H1 (cell line): ENCODE measurements at regions not wholly inside any gene's neighbourhood (a gene's known extent, or its start where the extent isn't known, plus 50 kb on each side); places are given as distances from the start of the nearest gene placed in this dataset.

Source experiments
- CTCF ChIA-PET: fragments of 300-600 bp; sonication (Branson Sonifier 250); formaldehyde crosslinking; loops from one replicate; lab custom pipeline; 2021; ENCODE audit not compliant: partially characterized antibody; lab: Charles Lee
- POLR2A ChIA-PET: fragments of 300-600 bp; sonication (Branson Sonifier 250); formaldehyde crosslinking; loops from one replicate; lab custom pipeline; 2021; ENCODE audit warnings: inconsistent platforms; ENCODE audit not compliant: partially characterized antibody; lab: Charles Lee
- DNase-seq, 2 experiments: peaks; one replicate each; pipeline versions ENCODE4 v3.0.0 to v3.0.0-alpha.2; 2010 to 2022; ENCODE audit warnings: low spot score in 2 of 2, low read depth in 1 of 2, mixed read lengths in 1 of 2
- FAIRE-seq: peaks from 2 replicates; lab custom pipeline; 2011; peaks lifted over from hg19 to GRCh38; lab: Jason Lieb, UNC
- H2AFZ ChIP-seq: 2 replicates; pipeline ENCODE4 v1.8.1; 2012; ENCODE audit warnings: low read length, inconsistent platforms
- H2AK5ac ChIP-seq: 2 replicates; pipeline ENCODE4 v1.6.1; 2013; ENCODE audit warnings: low read depth, low read length
- H2BK120ac ChIP-seq: replicated peaks from 2 replicates; pipeline ENCODE3; 2013; ENCODE audit warnings: low read depth, low read length, inconsistent platforms
- H2BK12ac ChIP-seq: 2 replicates; pipeline ENCODE4 v1.6.1; 2013; ENCODE audit warnings: low read depth, low read length
- H2BK15ac ChIP-seq: 2 replicates; pipeline ENCODE4 v1.6.1; 2013; ENCODE audit warnings: low read length
- H2BK20ac ChIP-seq: 2 replicates; pipeline ENCODE4 v1.6.1; 2013; ENCODE audit warnings: low read length
- H2BK5ac ChIP-seq: 2 replicates; pipeline ENCODE4 v1.6.1; 2013; ENCODE audit warnings: low read depth, low read length
- H3K14ac ChIP-seq: 2 replicates; pipeline ENCODE4 v1.6.1; 2013; ENCODE audit warnings: inconsistent platforms; ENCODE audit not compliant: insufficient read length
- H3K18ac ChIP-seq: 2 replicates; pipeline ENCODE4 v1.6.1; 2013; ENCODE audit warnings: low read length; ENCODE audit errors: extremely low read depth
- H3K23ac ChIP-seq: 2 replicates; pipeline ENCODE4 v1.6.1; 2013; ENCODE audit warnings: inconsistent platforms; ENCODE audit not compliant: insufficient read length
- H3K23me2 ChIP-seq: 2 replicates; pipeline ENCODE4 v1.6.1; 2013; ENCODE audit warnings: low read depth, low read length
- H3K27ac ChIP-seq: 2 replicates; pipeline ENCODE4 v1.6.1; 2011; ENCODE audit warnings: low read depth, low read length, inconsistent platforms
- H3K27me3 ChIP-seq, 4 experiments: replicated peaks in 1 of 4; 1 replicate in 1 of 4; 2 replicates in 3 of 4; pipeline versions ENCODE4 v1.6.1 to v1.8.1; 2011 to 2013; ENCODE audit warnings: low read length in 3 of 4, mild to moderate bottlenecking in 3 of 4, inconsistent platforms in 2 of 4, mixed read lengths in 2 of 4, moderate library complexity in 1 of 4; ENCODE audit not compliant: control insufficient read depth in 3 of 4, insufficient read depth in 3 of 4; ENCODE audit errors: extremely low read depth in 1 of 4
- H3K36me3 ChIP-seq, 4 experiments: 2 replicates each; pipeline versions ENCODE4 v1.6.1 to v1.8.1; 2011 to 2013; ENCODE audit warnings: mild to moderate bottlenecking in 4 of 4, low read length in 3 of 4, moderate library complexity in 2 of 4, control low read depth in 1 of 4, inconsistent platforms in 1 of 4; ENCODE audit not compliant: insufficient read depth in 4 of 4, control insufficient read depth in 2 of 4
- H3K4ac ChIP-seq: replicated peaks from 2 replicates; pipeline ENCODE3; 2013; ENCODE audit warnings: low read length, low read depth, mixed read lengths, inconsistent platforms; ENCODE audit not compliant: insufficient read length
- H3K4me1 ChIP-seq, 4 experiments: replicated peaks in 1 of 4; 1 replicate in 1 of 4; 2 replicates in 3 of 4; pipeline versions ENCODE4 v1.6.1 to v1.8.1; 2011 to 2013; ENCODE audit warnings: low read length in 3 of 4, inconsistent platforms in 2 of 4, mixed read lengths in 1 of 4; ENCODE audit not compliant: insufficient read depth in 4 of 4, control insufficient read depth in 3 of 4
- H3K4me2 ChIP-seq, 2 experiments: 2 replicates each; pipeline versions ENCODE4 v1.6.1 to v1.8.1; 2011 to 2013; ENCODE audit warnings: low read depth in 2 of 2, low read length in 2 of 2, control low read depth in 1 of 2, inconsistent platforms in 1 of 2, mild to moderate bottlenecking in 1 of 2; ENCODE audit not compliant: insufficient read depth in 1 of 2
- H3K4me3 ChIP-seq, 4 experiments: fragments of 200-600, 300-600 bp in 1 of 4; sonication (generic), shearing (Covaris generic), sonication (Bioruptor Twin) in 1 of 4; 2 replicates each; pipeline versions ENCODE4 v1.5.1 to v1.8.1; 2011 to 2016; ENCODE audit warnings: low read length in 4 of 4, low read depth in 3 of 4, control low read depth in 2 of 4, inconsistent platforms in 2 of 4, mild to moderate bottlenecking in 2 of 4, mixed read lengths in 1 of 4, moderate library complexity in 1 of 4; ENCODE audit not compliant: insufficient read depth in 2 of 4; ENCODE audit errors: extremely low read depth in 1 of 4
- H3K56ac ChIP-seq: replicated peaks from 2 replicates; pipeline ENCODE3; 2013; ENCODE audit warnings: low read depth, mild to moderate bottlenecking, mixed read lengths, low read length, inconsistent platforms; ENCODE audit not compliant: insufficient read length
- H3K79me1 ChIP-seq: 2 replicates; pipeline ENCODE4 v1.6.1; 2013; ENCODE audit warnings: low read depth, low read length, control low read depth
- H3K79me2 ChIP-seq, 2 experiments: 2 replicates each; pipeline versions ENCODE4 v1.6.1 to v1.8.1; 2012 to 2013; ENCODE audit warnings: low read length in 2 of 2, mild to moderate bottlenecking in 2 of 2, inconsistent platforms in 1 of 2; ENCODE audit not compliant: insufficient read depth in 2 of 2, control insufficient read depth in 1 of 2
- H3K9ac ChIP-seq, 4 experiments: replicated peaks in 1 of 4; 1 replicate in 1 of 4; 2 replicates in 3 of 4; pipeline versions ENCODE4 v1.6.1 to v1.8.1; 2011 to 2013; ENCODE audit warnings: low read depth in 3 of 4, low read length in 3 of 4, control low read depth in 2 of 4, mild to moderate bottlenecking in 2 of 4, moderate library complexity in 2 of 4, inconsistent platforms in 1 of 4; ENCODE audit errors: extremely low read depth in 1 of 4
- H3K9me3 ChIP-seq, 2 experiments: 2 replicates each; pipeline versions ENCODE4 v1.6.1 to v1.8.1; 2012 to 2013; ENCODE audit warnings: mild to moderate bottlenecking in 2 of 2, moderate library complexity in 2 of 2, control low read depth in 1 of 2, inconsistent platforms in 1 of 2, low read depth in 1 of 2, low read length in 1 of 2, mixed read lengths in 1 of 2; ENCODE audit not compliant: insufficient read depth in 2 of 2
- H4K20me1 ChIP-seq, 2 experiments: replicated peaks in 1 of 2; 2 replicates each; pipeline versions ENCODE3 to v1.8.1; 2011 to 2013; ENCODE audit warnings: inconsistent platforms in 2 of 2, low read length in 2 of 2, mild to moderate bottlenecking in 1 of 2; ENCODE audit not compliant: insufficient read depth in 2 of 2, control insufficient read depth in 1 of 2
- H4K5ac ChIP-seq: 2 replicates; pipeline ENCODE4 v1.6.1; 2013; ENCODE audit warnings: low read length, low read depth, mixed read lengths, inconsistent platforms; ENCODE audit not compliant: insufficient read length
- H4K8ac ChIP-seq: 2 replicates; pipeline ENCODE4 v1.8.0; 2013; ENCODE audit warnings: mild to moderate bottlenecking, moderate library complexity, low read length, inconsistent platforms; ENCODE audit not compliant: insufficient read depth; ENCODE audit errors: extremely low read depth
- H4K91ac ChIP-seq: replicated peaks from 2 replicates; pipeline ENCODE3; 2013; ENCODE audit warnings: low read length, mixed read lengths, inconsistent platforms; ENCODE audit not compliant: insufficient read length
- BACH1 ChIP-seq: IDR thresholded peaks from 2 replicates; pipeline ENCODE4 v1.6.1; 2012; ENCODE audit warnings: low read length, improper control_type of control experiment
- BCL11A ChIP-seq, 2 experiments: IDR thresholded peaks; one replicate each; pipeline ENCODE4 v1.6.1; 2011; ENCODE audit warnings: low read depth in 2 of 2, low read length in 2 of 2, mild to moderate bottlenecking in 2 of 2
- CEBPB ChIP-seq: IDR thresholded peaks from 2 replicates; pipeline ENCODE4 v1.6.1; 2012; ENCODE audit warnings: low read depth, low read length
- FOSL1 ChIP-seq: IDR thresholded peaks from 2 replicates; pipeline ENCODE4 v1.6.1; 2011; ENCODE audit warnings: mild to moderate bottlenecking, low read depth, low read length, moderate library complexity; ENCODE audit not compliant: insufficient read depth
- HDAC2 ChIP-seq, 2 experiments: fragments of 300-600 bp in 1 of 2; sonication (generic) in 1 of 2; IDR thresholded peaks; 2 replicates each; pipeline ENCODE4 v1.6.1; 2011 to 2012; ENCODE audit warnings: low read depth in 2 of 2, low read length in 2 of 2, mild to moderate bottlenecking in 2 of 2, moderate library complexity in 2 of 2, borderline replicate concordance in 1 of 2, inconsistent platforms in 1 of 2
- KDM4A ChIP-seq: IDR thresholded peaks from one replicate; pipeline ENCODE4 v1.7.1; 2012; ENCODE audit warnings: low read depth, mild to moderate bottlenecking, moderate library complexity, low read length, inconsistent platforms; ENCODE audit not compliant: severe bottlenecking
- MAFK ChIP-seq: IDR thresholded peaks from 2 replicates; pipeline ENCODE4 v1.6.1; 2012; ENCODE audit warnings: low read depth, mild to moderate bottlenecking, improper control_type of control experiment, low read length
- NANOG ChIP-seq: IDR thresholded peaks from 2 replicates; pipeline ENCODE4 v1.6.1; 2011; ENCODE audit warnings: low read length, low read depth, mild to moderate bottlenecking, inconsistent platforms; ENCODE audit not compliant: insufficient read depth, poor library complexity, severe bottlenecking
- RBBP5 ChIP-seq: IDR thresholded peaks from 2 replicates; pipeline ENCODE4 v1.7.1; 2012; ENCODE audit warnings: low read depth, mild to moderate bottlenecking, inconsistent platforms, low read length, moderate library complexity, borderline replicate concordance
- RXRA ChIP-seq: IDR thresholded peaks from 2 replicates; pipeline ENCODE4 v1.6.1; 2011; ENCODE audit warnings: low read depth, mild to moderate bottlenecking, low read length, moderate library complexity; ENCODE audit not compliant: insufficient read depth
- SAP30 ChIP-seq: fragments of 300-600 bp; sonication (generic); IDR thresholded peaks from 2 replicates; pipeline ENCODE4 v1.7.1; 2012; ENCODE audit warnings: low read length, moderate library complexity, mild to moderate bottlenecking, inconsistent platforms; ENCODE audit not compliant: insufficient read depth, insufficient replicate concordance
- SIX5 ChIP-seq: IDR thresholded peaks from 2 replicates; pipeline ENCODE4 v1.6.1; 2011; ENCODE audit warnings: mild to moderate bottlenecking, low read depth, low read length
- SP4 ChIP-seq: IDR thresholded peaks from 2 replicates; pipeline ENCODE4 v1.6.1; 2012; ENCODE audit warnings: low read length, inconsistent platforms
- TAF1 ChIP-seq: IDR thresholded peaks from 2 replicates; pipeline ENCODE4 v1.6.1; 2011; ENCODE audit warnings: mild to moderate bottlenecking, low read depth, low read length
- TBP ChIP-seq: IDR thresholded peaks from 2 replicates; pipeline ENCODE4 v1.6.1; 2011; ENCODE audit warnings: low read depth, low read length, improper control_type of control experiment
- YY1 ChIP-seq: IDR thresholded peaks from 2 replicates; pipeline ENCODE4 v1.6.1; 2011; ENCODE audit warnings: low read depth, mild to moderate bottlenecking, low read length
- WGBS, 2 experiments: shearing (Covaris generic) in 1 of 2; methylation state at CpG; one replicate each; pipeline versions ENCODE4 v1.1.6 to v1.1.7; 2013 to 2015; ENCODE audit warnings: low lambda C conversion rate in 2 of 2, mixed read lengths in 2 of 2, inconsistent platforms in 1 of 2, low coverage in 1 of 2, missing lambda C conversion rate in 1 of 2; ENCODE audit not compliant: insufficient replicate concordance in 2 of 2, insufficient coverage in 1 of 2, insufficient read length in 1 of 2; ENCODE audit errors: extremely low coverage in 1 of 2, missing lambda C conversion rate in 1 of 2; 5-methylcytosine and 5-hydroxymethylcytosine counted together

- H4K5ac ChIP-seq, result no peak overlapping the region
- no peak overlapping the region for H2AK5ac ChIP-seq
- POLR2A ChIA-PET, result no interaction called here
- H3K9ac ChIP-seq, result no peak overlapping the region
- no peaks in the 10 kb centered on the region for H3K27me3 ChIP-seq
- H3K14ac ChIP-seq, result no peak overlapping the region
- TF ChIP-seq BCL11A (IDR thresholded peaks at IDR 0.05; ENCODE audit: low read depth in 2 of 2, low read length in 2 of 2) (no peak), FOSL1 (no peak), RBBP5 (no peak), TAF1 (no peak), NANOG (no peak), KDM4A (no peak), HDAC2 (IDR thresholded peaks at IDR 0.05; ENCODE audit: borderline replicate concordance in 1 of 2, low read depth in 2 of 2, low read length in 2 of 2) (no peak), SP4 (no peak), RXRA (no peak), MAFK (no peak), SAP30 (no peak), YY1 (no peak), TBP (no peak), CEBPB (no peak), SIX5 (no peak), BACH1 (no peak)
- no peaks in the 10 kb centered on the region for H3K9me3 ChIP-seq
- H3K23ac ChIP-seq, result no peak overlapping the region
- no peak overlapping the region for H3K4ac ChIP-seq
- H3K4me1 ChIP-seq, result no peaks in the 10 kb centered on the region; a peak in 1 of 7 replicates
- H3K23me2 ChIP-seq, result no peaks in the 10 kb centered on the region
- H4K91ac ChIP-seq, result no peak overlapping the region
- H2BK20ac ChIP-seq, result no peak overlapping the region
- WGBS, 2 experiments, result 97% methylated on average over 2 of the region's 2 CpGs; no CpG with 5 or more reads in 1 of the 2 experiments
- H3K36me3 ChIP-seq, result no peaks in the 10 kb centered on the region
- no peaks in the 10 kb centered on the region for H3K79me1 ChIP-seq
- H2BK15ac ChIP-seq, result no peak overlapping the region
- H2AFZ ChIP-seq, result no peak overlapping the region
- H3K27ac ChIP-seq, result no peak overlapping the region
- no peak overlapping the region for H3K4me3 ChIP-seq
- FAIRE-seq (no peak), DNase-seq (no peak)
- H4K20me1 ChIP-seq, result no peaks in the 10 kb centered on the region
- H2BK5ac ChIP-seq, result no peak overlapping the region
- H4K8ac ChIP-seq, result no peak overlapping the region
- no peak overlapping the region for H3K18ac ChIP-seq
- no peak overlapping the region for H3K56ac ChIP-seq
- H2BK120ac ChIP-seq, result no peak overlapping the region
- CTCF ChIA-PET, result no interaction called here
- H3K79me2 ChIP-seq, result no peaks in the 10 kb centered on the region
- H3K4me2 ChIP-seq, result no peak overlapping the region
- H2BK12ac ChIP-seq, result no peak overlapping the region
These were observed 458.0 kb upstream of the NWD2 start for GRCh38 chr4:36786519-36786918.
